H1 (cell line): ENCODE measurements at regions not wholly inside any gene's neighbourhood (a gene's known extent, or its start where the extent isn't known, plus 50 kb on each side); places are given as distances from the start of the nearest gene placed in this dataset.

Source experiments
- CTCF ChIA-PET: fragments of 300-600 bp; sonication (Branson Sonifier 250); formaldehyde crosslinking; loops from one replicate; lab custom pipeline; 2021; ENCODE audit not compliant: partially characterized antibody; lab: Charles Lee
- POLR2A ChIA-PET: fragments of 300-600 bp; sonication (Branson Sonifier 250); formaldehyde crosslinking; loops from one replicate; lab custom pipeline; 2021; ENCODE audit warnings: inconsistent platforms; ENCODE audit not compliant: partially characterized antibody; lab: Charles Lee
- DNase-seq, 2 experiments: peaks; one replicate each; pipeline versions ENCODE4 v3.0.0 to v3.0.0-alpha.2; 2010 to 2022; ENCODE audit warnings: low spot score in 2 of 2, low read depth in 1 of 2, mixed read lengths in 1 of 2
- FAIRE-seq: peaks from 2 replicates; lab custom pipeline; 2011; peaks lifted over from hg19 to GRCh38; lab: Jason Lieb, UNC
- H2AFZ ChIP-seq: 2 replicates; pipeline ENCODE4 v1.8.1; 2012; ENCODE audit warnings: low read length, inconsistent platforms
- H2AK5ac ChIP-seq: 2 replicates; pipeline ENCODE4 v1.6.1; 2013; ENCODE audit warnings: low read depth, low read length
- H2BK120ac ChIP-seq: replicated peaks from 2 replicates; pipeline ENCODE3; 2013; ENCODE audit warnings: low read depth, low read length, inconsistent platforms
- H2BK12ac ChIP-seq: 2 replicates; pipeline ENCODE4 v1.6.1; 2013; ENCODE audit warnings: low read depth, low read length
- H2BK15ac ChIP-seq: 2 replicates; pipeline ENCODE4 v1.6.1; 2013; ENCODE audit warnings: low read length
- H2BK20ac ChIP-seq: 2 replicates; pipeline ENCODE4 v1.6.1; 2013; ENCODE audit warnings: low read length
- H2BK5ac ChIP-seq: 2 replicates; pipeline ENCODE4 v1.6.1; 2013; ENCODE audit warnings: low read depth, low read length
- H3K14ac ChIP-seq: 2 replicates; pipeline ENCODE4 v1.6.1; 2013; ENCODE audit warnings: inconsistent platforms; ENCODE audit not compliant: insufficient read length
- H3K18ac ChIP-seq: 2 replicates; pipeline ENCODE4 v1.6.1; 2013; ENCODE audit warnings: low read length; ENCODE audit errors: extremely low read depth
- H3K23ac ChIP-seq: 2 replicates; pipeline ENCODE4 v1.6.1; 2013; ENCODE audit warnings: inconsistent platforms; ENCODE audit not compliant: insufficient read length
- H3K23me2 ChIP-seq: 2 replicates; pipeline ENCODE4 v1.6.1; 2013; ENCODE audit warnings: low read depth, low read length
- H3K27ac ChIP-seq: 2 replicates; pipeline ENCODE4 v1.6.1; 2011; ENCODE audit warnings: low read depth, low read length, inconsistent platforms
- H3K27me3 ChIP-seq, 4 experiments: replicated peaks in 1 of 4; 1 replicate in 1 of 4; 2 replicates in 3 of 4; pipeline versions ENCODE4 v1.6.1 to v1.8.1; 2011 to 2013; ENCODE audit warnings: low read length in 3 of 4, mild to moderate bottlenecking in 3 of 4, inconsistent platforms in 2 of 4, mixed read lengths in 2 of 4, moderate library complexity in 1 of 4; ENCODE audit not compliant: control insufficient read depth in 3 of 4, insufficient read depth in 3 of 4; ENCODE audit errors: extremely low read depth in 1 of 4
- H3K36me3 ChIP-seq, 4 experiments: 2 replicates each; pipeline versions ENCODE4 v1.6.1 to v1.8.1; 2011 to 2013; ENCODE audit warnings: mild to moderate bottlenecking in 4 of 4, low read length in 3 of 4, moderate library complexity in 2 of 4, control low read depth in 1 of 4, inconsistent platforms in 1 of 4; ENCODE audit not compliant: insufficient read depth in 4 of 4, control insufficient read depth in 2 of 4
- H3K4ac ChIP-seq: replicated peaks from 2 replicates; pipeline ENCODE3; 2013; ENCODE audit warnings: low read length, low read depth, mixed read lengths, inconsistent platforms; ENCODE audit not compliant: insufficient read length
- H3K4me1 ChIP-seq, 4 experiments: replicated peaks in 1 of 4; 1 replicate in 1 of 4; 2 replicates in 3 of 4; pipeline versions ENCODE4 v1.6.1 to v1.8.1; 2011 to 2013; ENCODE audit warnings: low read length in 3 of 4, inconsistent platforms in 2 of 4, mixed read lengths in 1 of 4; ENCODE audit not compliant: insufficient read depth in 4 of 4, control insufficient read depth in 3 of 4
- H3K4me2 ChIP-seq, 2 experiments: 2 replicates each; pipeline versions ENCODE4 v1.6.1 to v1.8.1; 2011 to 2013; ENCODE audit warnings: low read depth in 2 of 2, low read length in 2 of 2, control low read depth in 1 of 2, inconsistent platforms in 1 of 2, mild to moderate bottlenecking in 1 of 2; ENCODE audit not compliant: insufficient read depth in 1 of 2
- H3K4me3 ChIP-seq, 4 experiments: fragments of 200-600, 300-600 bp in 1 of 4; sonication (generic), shearing (Covaris generic), sonication (Bioruptor Twin) in 1 of 4; 2 replicates each; pipeline versions ENCODE4 v1.5.1 to v1.8.1; 2011 to 2016; ENCODE audit warnings: low read length in 4 of 4, low read depth in 3 of 4, control low read depth in 2 of 4, inconsistent platforms in 2 of 4, mild to moderate bottlenecking in 2 of 4, mixed read lengths in 1 of 4, moderate library complexity in 1 of 4; ENCODE audit not compliant: insufficient read depth in 2 of 4; ENCODE audit errors: extremely low read depth in 1 of 4
- H3K56ac ChIP-seq: replicated peaks from 2 replicates; pipeline ENCODE3; 2013; ENCODE audit warnings: low read depth, mild to moderate bottlenecking, mixed read lengths, low read length, inconsistent platforms; ENCODE audit not compliant: insufficient read length
- H3K79me1 ChIP-seq: 2 replicates; pipeline ENCODE4 v1.6.1; 2013; ENCODE audit warnings: low read depth, low read length, control low read depth
- H3K79me2 ChIP-seq, 2 experiments: 2 replicates each; pipeline versions ENCODE4 v1.6.1 to v1.8.1; 2012 to 2013; ENCODE audit warnings: low read length in 2 of 2, mild to moderate bottlenecking in 2 of 2, inconsistent platforms in 1 of 2; ENCODE audit not compliant: insufficient read depth in 2 of 2, control insufficient read depth in 1 of 2
- H3K9ac ChIP-seq, 4 experiments: replicated peaks in 1 of 4; 1 replicate in 1 of 4; 2 replicates in 3 of 4; pipeline versions ENCODE4 v1.6.1 to v1.8.1; 2011 to 2013; ENCODE audit warnings: low read depth in 3 of 4, low read length in 3 of 4, control low read depth in 2 of 4, mild to moderate bottlenecking in 2 of 4, moderate library complexity in 2 of 4, inconsistent platforms in 1 of 4; ENCODE audit errors: extremely low read depth in 1 of 4
- H3K9me3 ChIP-seq, 2 experiments: 2 replicates each; pipeline versions ENCODE4 v1.6.1 to v1.8.1; 2012 to 2013; ENCODE audit warnings: mild to moderate bottlenecking in 2 of 2, moderate library complexity in 2 of 2, control low read depth in 1 of 2, inconsistent platforms in 1 of 2, low read depth in 1 of 2, low read length in 1 of 2, mixed read lengths in 1 of 2; ENCODE audit not compliant: insufficient read depth in 2 of 2
- H4K20me1 ChIP-seq, 2 experiments: replicated peaks in 1 of 2; 2 replicates each; pipeline versions ENCODE3 to v1.8.1; 2011 to 2013; ENCODE audit warnings: inconsistent platforms in 2 of 2, low read length in 2 of 2, mild to moderate bottlenecking in 1 of 2; ENCODE audit not compliant: insufficient read depth in 2 of 2, control insufficient read depth in 1 of 2
- H4K5ac ChIP-seq: 2 replicates; pipeline ENCODE4 v1.6.1; 2013; ENCODE audit warnings: low read length, low read depth, mixed read lengths, inconsistent platforms; ENCODE audit not compliant: insufficient read length
- H4K8ac ChIP-seq: 2 replicates; pipeline ENCODE4 v1.8.0; 2013; ENCODE audit warnings: mild to moderate bottlenecking, moderate library complexity, low read length, inconsistent platforms; ENCODE audit not compliant: insufficient read depth; ENCODE audit errors: extremely low read depth
- H4K91ac ChIP-seq: replicated peaks from 2 replicates; pipeline ENCODE3; 2013; ENCODE audit warnings: low read length, mixed read lengths, inconsistent platforms; ENCODE audit not compliant: insufficient read length
- E2F6 ChIP-seq: IDR thresholded peaks from 2 replicates; pipeline ENCODE4 v1.6.1; 2012; ENCODE audit warnings: inconsistent platforms
- MAFK ChIP-seq: IDR thresholded peaks from 2 replicates; pipeline ENCODE4 v1.6.1; 2012; ENCODE audit warnings: low read depth, mild to moderate bottlenecking, improper control_type of control experiment, low read length
- POLR2AphosphoS5 ChIP-seq: IDR thresholded peaks from 2 replicates; pipeline ENCODE4 v1.6.1; 2011; ENCODE audit warnings: low read depth, low read length
- POU5F1 ChIP-seq: IDR thresholded peaks from 2 replicates; pipeline ENCODE4 v1.6.1; 2011; ENCODE audit warnings: low read depth, mild to moderate bottlenecking, low read length, moderate library complexity
- WGBS, 2 experiments: shearing (Covaris generic) in 1 of 2; methylation state at CpG; one replicate each; pipeline versions ENCODE4 v1.1.6 to v1.1.7; 2013 to 2015; ENCODE audit warnings: low lambda C conversion rate in 2 of 2, mixed read lengths in 2 of 2, inconsistent platforms in 1 of 2, low coverage in 1 of 2, missing lambda C conversion rate in 1 of 2; ENCODE audit not compliant: insufficient replicate concordance in 2 of 2, insufficient coverage in 1 of 2, insufficient read length in 1 of 2; ENCODE audit errors: extremely low coverage in 1 of 2, missing lambda C conversion rate in 1 of 2; 5-methylcytosine and 5-hydroxymethylcytosine counted together

GRCh38 chrY:12465706-12466105 lies 235.3 kb upstream of the USP9Y start:
- Histone ChIP-seq H2AK5ac (no peak overlapping the region), H3K4me3 (no peak overlapping the region), H2BK12ac (no peak overlapping the region), H4K5ac (no peak overlapping the region), H3K9ac (no peak overlapping the region), H3K9me3 (no peaks in the 10 kb centered on the region), H4K8ac (no peak overlapping the region), H3K56ac (no peak overlapping the region), H3K36me3 (no peaks in the 10 kb centered on the region), H3K27ac (no peak overlapping the region), H3K4ac (no peak overlapping the region), H4K91ac (no peak overlapping the region), H3K4me1 (no peaks in the 10 kb centered on the region), H2BK5ac (no peak overlapping the region), H3K79me2 (no peaks in the 10 kb centered on the region), H3K79me1 (no peaks in the 10 kb centered on the region), H2BK15ac (no peak overlapping the region), H3K18ac (no peak overlapping the region), H2BK120ac (no peak overlapping the region), H3K4me2 (no peak overlapping the region), H3K23ac (no peak overlapping the region), H2BK20ac (no peak overlapping the region), H3K23me2 (no peaks in the 10 kb centered on the region), H3K14ac (no peak overlapping the region), H4K20me1 (no peaks in the 10 kb centered on the region), H2AFZ (no peak overlapping the region), H3K27me3 (no peaks in the 10 kb centered on the region)
- WGBS, 2 experiments, result 83% methylated on average over 3 of the region's 3 CpGs; no CpG with 5 or more reads in 1 of the 2 experiments
- no peak for TF ChIP-seq POU5F1
- TF ChIP-seq POLR2AphosphoS5, result no peak
- no peak for TF ChIP-seq E2F6
- no peak for TF ChIP-seq MAFK
- FAIRE-seq (no peak), DNase-seq (no peak)
- ChIA-PET POLR2A (no interaction called here), CTCF (no interaction called here)
